Mesenchymal stem cell (in vitro differentiated cells and primary cell): ENCODE measurements at regions not wholly inside any gene's neighbourhood (a gene's known extent, or its start where the extent isn't known, plus 50 kb on each side); places are given as distances from the start of the nearest gene placed in this dataset.

Experiments used
- DNase-seq: peaks from one replicate; pipeline ENCODE4 v3.0.0-alpha.2; 2013
- H2AFZ ChIP-seq: one replicate; pipeline ENCODE4 v1.6.1; 2013; ENCODE audit warnings: low read depth, mild to moderate bottlenecking, control low read depth, inconsistent platforms, low read length, moderate library complexity
- H2AK5ac ChIP-seq: 2 replicates; pipeline ENCODE4 v1.6.1; 2013; ENCODE audit warnings: low read length, moderate library complexity, mild to moderate bottlenecking, inconsistent platforms; ENCODE audit not compliant: severe bottlenecking
- H2BK120ac ChIP-seq: one replicate; pipeline ENCODE4 v1.6.1; 2013; ENCODE audit warnings: low read depth, mild to moderate bottlenecking, inconsistent platforms, low read length, moderate library complexity
- H2BK12ac ChIP-seq, 2 experiments: one replicate each; pipeline ENCODE4 v1.6.1; 2013; ENCODE audit warnings: inconsistent platforms in 2 of 2, low read length in 2 of 2, mild to moderate bottlenecking in 2 of 2, moderate library complexity in 2 of 2, control low read depth in 1 of 2
- H2BK15ac ChIP-seq: one replicate; pipeline ENCODE4 v1.6.1; 2013; ENCODE audit warnings: mild to moderate bottlenecking, low read depth, inconsistent platforms; ENCODE audit not compliant: poor library complexity, severe bottlenecking
- H2BK5ac ChIP-seq: 2 replicates; pipeline ENCODE4 v1.6.1; 2013; ENCODE audit warnings: low read depth, mild to moderate bottlenecking, low read length, control low read depth, inconsistent platforms; ENCODE audit not compliant: poor library complexity, severe bottlenecking
- H3K14ac ChIP-seq, 2 experiments: one replicate each; pipeline ENCODE4 v1.6.1; 2013; ENCODE audit warnings: inconsistent platforms in 2 of 2, low read length in 2 of 2, control low read depth in 1 of 2, mild to moderate bottlenecking in 1 of 2, moderate library complexity in 1 of 2
- H3K18ac ChIP-seq, 2 experiments: one replicate each; pipeline ENCODE4 v1.6.1; 2013; ENCODE audit warnings: inconsistent platforms in 2 of 2, low read length in 2 of 2, control low read depth in 1 of 2, low read depth in 1 of 2, mild to moderate bottlenecking in 1 of 2
- H3K23ac ChIP-seq, 2 experiments: one replicate each; pipeline ENCODE4 v1.6.1; 2013; ENCODE audit warnings: inconsistent platforms in 2 of 2, low read length in 2 of 2, mild to moderate bottlenecking in 2 of 2, moderate library complexity in 2 of 2, control low read depth in 1 of 2
- H3K27ac ChIP-seq: 2 replicates; pipeline ENCODE4 v1.5.1; 2013; ENCODE audit warnings: mild to moderate bottlenecking, moderate library complexity, low read length, control low read depth, inconsistent platforms; ENCODE audit not compliant: poor library complexity, severe bottlenecking
- H3K27me3 ChIP-seq, 2 experiments: 2 replicates each; pipeline versions ENCODE4 v1.6.1 to v1.7.0; 2013; ENCODE audit warnings: low read length in 2 of 2, mild to moderate bottlenecking in 2 of 2, moderate library complexity in 2 of 2, control low read depth in 1 of 2, inconsistent platforms in 1 of 2; ENCODE audit not compliant: control insufficient read depth in 1 of 2, insufficient read depth in 1 of 2
- H3K36me3 ChIP-seq, 2 experiments: 2 replicates each; pipeline versions ENCODE4 v1.6.1 to v1.7.0; 2013; ENCODE audit warnings: low read length in 2 of 2, control low read depth in 1 of 2, inconsistent platforms in 1 of 2, low read depth in 1 of 2, mild to moderate bottlenecking in 1 of 2; ENCODE audit not compliant: insufficient read depth in 2 of 2, control insufficient read depth in 1 of 2
- H3K4ac ChIP-seq, 2 experiments: one replicate each; pipeline ENCODE4 v1.6.1; 2013; ENCODE audit warnings: inconsistent platforms in 2 of 2, low read length in 2 of 2, mild to moderate bottlenecking in 2 of 2, moderate library complexity in 2 of 2, control low read depth in 1 of 2, low read depth in 1 of 2
- H3K4me1 ChIP-seq: 2 replicates; pipeline ENCODE4 v1.6.1; 2013; ENCODE audit warnings: low read depth, low read length, control low read depth; ENCODE audit not compliant: control insufficient read depth, insufficient read depth
- H3K4me2 ChIP-seq: 2 replicates; pipeline ENCODE4 v1.6.1; 2013; ENCODE audit warnings: low read length, mild to moderate bottlenecking, inconsistent platforms; ENCODE audit not compliant: poor library complexity, severe bottlenecking
- H3K4me3 ChIP-seq, 2 experiments: 2 replicates each; pipeline versions ENCODE4 v1.5.1 to v1.7.0; 2013; ENCODE audit warnings: low read length in 2 of 2, mild to moderate bottlenecking in 2 of 2, control low read depth in 1 of 2, low read depth in 1 of 2; ENCODE audit not compliant: insufficient read depth in 1 of 2
- H3K79me1 ChIP-seq: replicated peaks from 2 replicates; pipeline ENCODE4 v1.6.1; 2013; ENCODE audit warnings: mild to moderate bottlenecking, control low read depth, low read length, inconsistent platforms; ENCODE audit not compliant: poor library complexity, severe bottlenecking
- H3K9ac ChIP-seq: 2 replicates; pipeline ENCODE4 v1.7.0; 2013; ENCODE audit warnings: mild to moderate bottlenecking, low read length, moderate library complexity
- H3K9me3 ChIP-seq: 2 replicates; pipeline ENCODE4 v1.7.0; 2013; ENCODE audit warnings: mild to moderate bottlenecking, low read length; ENCODE audit not compliant: control insufficient read depth
- H4K8ac ChIP-seq: one replicate; pipeline ENCODE4 v1.6.1; 2013; ENCODE audit warnings: inconsistent platforms, mild to moderate bottlenecking, low read length, moderate library complexity
- H4K91ac ChIP-seq: one replicate; pipeline ENCODE4 v1.6.1; 2013; ENCODE audit warnings: mild to moderate bottlenecking, low read length, inconsistent platforms
- WGBS: methylation state at CpG from one replicate; pipeline ENCODE4 v1.1.7; 2013; ENCODE audit warnings: mixed read lengths; 5-methylcytosine and 5-hydroxymethylcytosine counted together

- no peak overlapping the region for H3K4ac ChIP-seq
- no peaks in the 10 kb centered on the region for H3K36me3 ChIP-seq
- no peaks in the 10 kb centered on the region for H3K4me1 ChIP-seq
- WGBS = 12% methylated on average over 12 of the region's 12 CpGs
- no peak overlapping the region for H2BK15ac ChIP-seq
- H4K8ac ChIP-seq = no peak overlapping the region
- no peak overlapping the region for H3K9ac ChIP-seq
- peaks cover 9% of the 10 kb centered on the region for H3K9me3 ChIP-seq
- H2BK120ac ChIP-seq = no peak overlapping the region
- peaks cover 7 to 16% of the 10 kb centered on the region in 2 experiments for H3K27me3 ChIP-seq
- no peak overlapping the region for H4K91ac ChIP-seq
- H3K23ac ChIP-seq = no peak overlapping the region
- no peak overlapping the region for H2AFZ ChIP-seq
- no peak overlapping the region for H3K4me2 ChIP-seq
- DNase-seq = peak; percentile 83
- H3K4me3 ChIP-seq = no peak overlapping the region
- H2BK5ac ChIP-seq = no peak overlapping the region
- no peak overlapping the region for H2AK5ac ChIP-seq
- H3K79me1 ChIP-seq = no peaks in the 10 kb centered on the region
- no peak overlapping the region for H3K18ac ChIP-seq
- no peak overlapping the region for H3K14ac ChIP-seq
- no peak overlapping the region for H3K27ac ChIP-seq
- H2BK12ac ChIP-seq = no peak overlapping the region
These were observed 51.1 kb upstream of the ZNRF4 start for GRCh38 chr19:5403968-5404640.
